ENCODE measurements at regions not wholly inside any gene's neighbourhood (a gene's known extent, or its start where the extent isn't known, plus 50 kb on each side); places are given as distances from the start of the nearest gene placed in this dataset.

GRCh38 chr10:128892005-128892404, 575.0 kb upstream of the MGMT start:
- Histone ChIP-seq H3K9me3 (ENCODE audit: insufficient read depth, low read length, severe bottlenecking) (no peaks in the 10 kb centered on the region), H4K20me1 (ENCODE audit: insufficient read depth, low read length) (no peaks in the 10 kb centered on the region), H3K4me3 (ENCODE audit: low read depth in 1 of 2, low read length in 2 of 2) (no peak overlapping the region), H2AFZ (ENCODE audit: low read depth, low read length) (no peak overlapping the region), H3K27ac (ENCODE audit: low read length) (no peak overlapping the region), H3K36me3 (ENCODE audit: insufficient read depth, low read length) (no peaks in the 10 kb centered on the region), H3K4me1 (ENCODE audit: insufficient read depth, low read length) (peaks cover 2% of the 10 kb centered on the region), H3K27me3 (ENCODE audit: insufficient read depth, low read length, poor library complexity) (no peaks in the 10 kb centered on the region), H3K79me2 (ENCODE audit: insufficient read depth, low read length) (no peaks in the 10 kb centered on the region), H3K4me2 (ENCODE audit: insufficient read depth, low read length) (no peak overlapping the region), H3K9ac (ENCODE audit: low read depth, low read length) (no peak overlapping the region)
- TF ChIP-seq EZH2 (IDR thresholded peaks at IDR 0.05; ENCODE audit: borderline replicate concordance, low read depth, low read length, severe bottlenecking) (no peak), CTCF (IDR thresholded peaks at IDR 0.05; ENCODE audit: borderline replicate concordance, extremely low read depth, low read length, poor library complexity, severe bottlenecking) (no peak)
- DNase-seq (no peak), ATAC-seq (ENCODE audit: insufficient read depth, low read depth) (no peak)

GRCh38 chr10:128894641-128895040, 572.4 kb upstream of the MGMT start:
- Histone ChIP-seq H4K20me1 (ENCODE audit: insufficient read depth, low read length) (no peaks in the 10 kb centered on the region), H2AFZ (ENCODE audit: low read depth, low read length) (no peak overlapping the region), H3K27me3 (ENCODE audit: insufficient read depth, low read length, poor library complexity) (no peaks in the 10 kb centered on the region), H3K9ac (ENCODE audit: low read depth, low read length) (no peak overlapping the region), H3K79me2 (ENCODE audit: insufficient read depth, low read length) (no peaks in the 10 kb centered on the region), H3K4me1 (ENCODE audit: insufficient read depth, low read length) (peaks cover 22% of the 10 kb centered on the region), H3K4me2 (ENCODE audit: insufficient read depth, low read length) (no peak overlapping the region), H3K4me3 (ENCODE audit: low read depth in 1 of 2, low read length in 2 of 2) (no peak overlapping the region), H3K9me3 (ENCODE audit: insufficient read depth, low read length, severe bottlenecking) (no peaks in the 10 kb centered on the region), H3K36me3 (ENCODE audit: insufficient read depth, low read length) (no peaks in the 10 kb centered on the region), H3K27ac (ENCODE audit: low read length) (no peak overlapping the region)
- DNase-seq (no peak), ATAC-seq (ENCODE audit: insufficient read depth, low read depth) (no peak)
- TF ChIP-seq CTCF (IDR thresholded peaks at IDR 0.05; ENCODE audit: borderline replicate concordance, extremely low read depth, low read length, poor library complexity, severe bottlenecking) (no peak), EZH2 (IDR thresholded peaks at IDR 0.05; ENCODE audit: borderline replicate concordance, low read depth, low read length, severe bottlenecking) (no peak)

GRCh38 chr10:128895473-128895872, 571.6 kb upstream of the MGMT start:
- Histone ChIP-seq H3K79me2 (ENCODE audit: insufficient read depth, low read length) (no peaks in the 10 kb centered on the region), H3K4me1 (ENCODE audit: insufficient read depth, low read length) (peaks cover 24% of the 10 kb centered on the region), H4K20me1 (ENCODE audit: insufficient read depth, low read length) (no peaks in the 10 kb centered on the region), H3K4me3 (ENCODE audit: low read depth in 1 of 2, low read length in 2 of 2) (no peak overlapping the region), H2AFZ (ENCODE audit: low read depth, low read length) (no peak overlapping the region), H3K4me2 (ENCODE audit: insufficient read depth, low read length) (no peak overlapping the region), H3K27ac (ENCODE audit: low read length) (no peak overlapping the region), H3K36me3 (ENCODE audit: insufficient read depth, low read length) (no peaks in the 10 kb centered on the region), H3K9me3 (ENCODE audit: insufficient read depth, low read length, severe bottlenecking) (no peaks in the 10 kb centered on the region), H3K9ac (ENCODE audit: low read depth, low read length) (no peak overlapping the region), H3K27me3 (ENCODE audit: insufficient read depth, low read length, poor library complexity) (no peaks in the 10 kb centered on the region)
- no peak for TF ChIP-seq EZH2 (IDR thresholded peaks at IDR 0.05; ENCODE audit: borderline replicate concordance, low read depth, low read length, severe bottlenecking)
- no peak for TF ChIP-seq CTCF (IDR thresholded peaks at IDR 0.05; ENCODE audit: borderline replicate concordance, extremely low read depth, low read length, poor library complexity, severe bottlenecking)
- DNase-seq: no peak
- ATAC-seq (ENCODE audit: insufficient read depth, low read depth): no peak
